Loucy (cell line): ENCODE measurements at regions not wholly inside any gene's neighbourhood (a gene's known extent, or its start where the extent isn't known, plus 50 kb on each side); places are given as distances from the start of the nearest gene placed in this dataset.

Source experiments
- H2AFZ ChIP-seq: fragments of 200-600 bp; sonication (generic); 2 replicates; pipeline ENCODE4 v1.6.0; 2016; ENCODE audit warnings: antibody characterized with exemption, mild to moderate bottlenecking, low read length, moderate library complexity
- H3F3A ChIP-seq: fragments of 200-600 bp; 2 replicates; pipeline ENCODE4 v1.6.0; 2016; ENCODE audit warnings: antibody characterized with exemption, low read depth, mild to moderate bottlenecking
- H3K27me3 ChIP-seq: fragments of 200-600 bp; sonication (generic); 2 replicates; pipeline ENCODE4 v1.6.1; 2014; ENCODE audit warnings: low read length, mild to moderate bottlenecking; ENCODE audit not compliant: insufficient read depth, poor library complexity, severe bottlenecking
- H3K36me3 ChIP-seq: fragments of 200-600 bp; sonication (generic); 2 replicates; pipeline ENCODE4 v1.6.1; 2016; ENCODE audit warnings: low read length; ENCODE audit not compliant: insufficient read depth
- H3K4me1 ChIP-seq: fragments of 200-600 bp; sonication (generic); 2 replicates; pipeline ENCODE4 v1.5.1; 2014; ENCODE audit warnings: low read length, mild to moderate bottlenecking; ENCODE audit not compliant: insufficient read depth, poor library complexity, severe bottlenecking
- H3K4me2 ChIP-seq: fragments of 200-600 bp; sonication (generic); 2 replicates; pipeline ENCODE4 v1.6.0; 2014; ENCODE audit warnings: antibody characterized with exemption, low read length, low read depth, mild to moderate bottlenecking; ENCODE audit not compliant: poor library complexity, severe bottlenecking
- H3K4me3 ChIP-seq: fragments of 200-600 bp; sonication (generic); 2 replicates; pipeline ENCODE4 v1.5.1; 2014; ENCODE audit warnings: low read length, mild to moderate bottlenecking, mixed read lengths; ENCODE audit not compliant: poor library complexity, severe bottlenecking
- H3K79me2 ChIP-seq: fragments of 200-600 bp; sonication (generic); 2 replicates; pipeline ENCODE4 v1.6.1; 2014; ENCODE audit warnings: low read length; ENCODE audit not compliant: insufficient read depth
- H3K9ac ChIP-seq: fragments of 200-600 bp; sonication (generic); 2 replicates; pipeline ENCODE4 v1.6.0; 2014; ENCODE audit warnings: mild to moderate bottlenecking, low read depth, low read length, moderate library complexity; ENCODE audit not compliant: poor library complexity, severe bottlenecking
- H3K9me2 ChIP-seq: fragments of 200-600 bp; sonication (generic); replicated peaks from 2 replicates; pipeline ENCODE4 v1.6.1; 2016; ENCODE audit warnings: low read depth, low read length, mixed read lengths
- H3K9me3 ChIP-seq: fragments of 200-600 bp; sonication (generic); 2 replicates; pipeline ENCODE4 v1.6.1; 2014; ENCODE audit warnings: mild to moderate bottlenecking, antibody characterized with exemption, low read length, low read depth; ENCODE audit not compliant: insufficient read depth
- H4K20me1 ChIP-seq: fragments of 200-600 bp; sonication (generic); 2 replicates; pipeline ENCODE4 v1.6.0; 2014; ENCODE audit warnings: antibody characterized with exemption, low read length, mild to moderate bottlenecking; ENCODE audit not compliant: insufficient read depth, poor library complexity, severe bottlenecking
- EZH2phosphoT487 ChIP-seq: fragments of 200-600 bp; IDR thresholded peaks from 2 replicates; pipeline ENCODE4 v1.6.1; 2018; ENCODE audit warnings: antibody characterized with exemption, mild to moderate bottlenecking, moderate library complexity, borderline replicate concordance
- TF ChIP-seq, protein P1 (sequence below): fragments of 200-600 bp; sonication (generic); conservative IDR thresholded peaks from 2 replicates; pipeline ENCODE4 v1.5.1; 2014; ENCODE audit warnings: mild to moderate bottlenecking, antibody characterized with exemption, low read length

DNA sequence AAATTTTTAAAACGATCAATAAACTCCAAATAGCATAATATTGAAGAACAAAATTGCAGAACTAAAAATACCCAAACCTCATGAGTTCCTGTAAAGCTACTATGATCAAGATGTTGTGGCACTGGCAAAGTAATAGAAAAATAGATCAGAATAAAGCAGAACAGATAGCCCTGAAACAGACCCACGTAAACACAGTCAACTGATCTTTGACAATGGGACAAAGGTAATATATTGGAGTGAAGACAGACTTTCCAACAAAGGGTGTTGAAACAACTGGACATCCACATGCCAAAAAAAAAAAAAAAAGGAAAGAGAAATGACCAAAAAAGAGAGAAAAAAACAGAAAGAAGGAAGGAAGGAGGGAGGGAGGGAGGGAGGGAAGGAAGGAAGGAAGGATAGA, 138.7 kb downstream of the IRS2 start:
- H3K9ac ChIP-seq = no peak overlapping the region
- no peaks in the 10 kb centered on the region for H3K36me3 ChIP-seq
- H4K20me1 ChIP-seq = no peaks in the 10 kb centered on the region
- no peak for TF ChIP-seq EZH2phosphoT487
- TF ChIP-seq, protein P1, sequence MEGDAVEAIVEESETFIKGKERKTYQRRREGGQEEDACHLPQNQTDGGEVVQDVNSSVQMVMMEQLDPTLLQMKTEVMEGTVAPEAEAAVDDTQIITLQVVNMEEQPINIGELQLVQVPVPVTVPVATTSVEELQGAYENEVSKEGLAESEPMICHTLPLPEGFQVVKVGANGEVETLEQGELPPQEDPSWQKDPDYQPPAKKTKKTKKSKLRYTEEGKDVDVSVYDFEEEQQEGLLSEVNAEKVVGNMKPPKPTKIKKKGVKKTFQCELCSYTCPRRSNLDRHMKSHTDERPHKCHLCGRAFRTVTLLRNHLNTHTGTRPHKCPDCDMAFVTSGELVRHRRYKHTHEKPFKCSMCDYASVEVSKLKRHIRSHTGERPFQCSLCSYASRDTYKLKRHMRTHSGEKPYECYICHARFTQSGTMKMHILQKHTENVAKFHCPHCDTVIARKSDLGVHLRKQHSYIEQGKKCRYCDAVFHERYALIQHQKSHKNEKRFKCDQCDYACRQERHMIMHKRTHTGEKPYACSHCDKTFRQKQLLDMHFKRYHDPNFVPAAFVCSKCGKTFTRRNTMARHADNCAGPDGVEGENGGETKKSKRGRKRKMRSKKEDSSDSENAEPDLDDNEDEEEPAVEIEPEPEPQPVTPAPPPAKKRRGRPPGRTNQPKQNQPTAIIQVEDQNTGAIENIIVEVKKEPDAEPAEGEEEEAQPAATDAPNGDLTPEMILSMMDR = no peak
- H3K79me2 ChIP-seq = no peaks in the 10 kb centered on the region
- H3F3A ChIP-seq = no peaks in the 10 kb centered on the region
- no peaks in the 10 kb centered on the region for H3K4me1 ChIP-seq
- H2AFZ ChIP-seq = no peak overlapping the region
- H3K4me2 ChIP-seq = no peak overlapping the region
- no peaks in the 10 kb centered on the region for H3K9me3 ChIP-seq
- H3K4me3 ChIP-seq = no peak overlapping the region
- no peaks in the 10 kb centered on the region for H3K27me3 ChIP-seq
- H3K9me2 ChIP-seq = no peaks in the 10 kb centered on the region

DNA sequence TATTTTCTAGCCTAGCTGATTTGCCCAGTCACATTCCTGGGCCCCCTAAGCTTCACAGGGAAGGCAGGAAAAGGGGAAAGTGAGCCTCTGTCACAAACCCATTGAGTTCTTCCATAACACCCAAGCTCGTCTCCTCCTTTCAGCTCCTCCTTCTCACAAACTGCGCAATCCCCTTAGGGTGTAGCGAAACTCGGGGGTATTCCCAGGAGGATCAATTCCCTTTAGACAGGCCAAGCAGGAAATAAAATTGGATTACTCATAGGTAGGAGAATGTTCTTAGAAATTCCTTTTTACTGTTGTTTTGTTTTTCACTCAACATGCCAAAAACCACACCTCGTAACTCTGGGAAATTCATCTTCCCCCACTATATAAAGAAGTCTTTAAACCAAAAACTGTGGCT, 139.3 kb downstream of the IRS2 start:
- H3K9ac ChIP-seq = no peak overlapping the region
- H3K36me3 ChIP-seq = no peaks in the 10 kb centered on the region
- H3K79me2 ChIP-seq = no peaks in the 10 kb centered on the region
- no peaks in the 10 kb centered on the region for H4K20me1 ChIP-seq
- no peaks in the 10 kb centered on the region for H3K27me3 ChIP-seq
- H3K9me2 ChIP-seq = no peaks in the 10 kb centered on the region
- H3K4me1 ChIP-seq = no peaks in the 10 kb centered on the region
- no peak overlapping the region for H3K4me3 ChIP-seq
- no peaks in the 10 kb centered on the region for H3F3A ChIP-seq
- no peaks in the 10 kb centered on the region for H3K9me3 ChIP-seq
- TF ChIP-seq, protein P1 = no peak
- no peak for TF ChIP-seq EZH2phosphoT487
- H3K4me2 ChIP-seq = no peak overlapping the region
- H2AFZ ChIP-seq = no peak overlapping the region

DNA sequence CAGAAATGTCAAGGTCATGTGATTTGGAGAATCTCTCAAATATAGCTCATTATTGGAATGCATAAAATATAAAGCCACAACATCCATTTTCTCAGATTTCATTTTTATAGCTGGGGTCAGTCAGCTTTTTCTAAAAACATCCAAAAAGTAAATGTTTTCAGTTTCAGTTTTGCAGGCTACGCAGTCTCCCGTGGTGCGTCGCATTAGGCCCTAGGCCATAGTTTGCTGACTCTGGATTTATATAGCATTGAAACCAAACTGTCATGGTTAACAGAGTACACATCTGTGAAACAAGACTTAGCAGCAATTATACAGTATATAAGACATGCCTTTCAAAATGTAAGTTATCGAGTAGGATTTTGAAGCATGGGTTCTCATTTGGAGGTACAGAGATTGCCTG, 140.0 kb downstream of the IRS2 start:
- no peaks in the 10 kb centered on the region for H3K9me2 ChIP-seq
- H3K27me3 ChIP-seq = no peaks in the 10 kb centered on the region
- peaks cover 2% of the 10 kb centered on the region; the same call in 1 of the 2 replicates for H3K9me3 ChIP-seq
- no peaks in the 10 kb centered on the region for H4K20me1 ChIP-seq
- no peak overlapping the region for H3K4me3 ChIP-seq
- no peaks in the 10 kb centered on the region for H3K36me3 ChIP-seq
- no peaks in the 10 kb centered on the region for H3F3A ChIP-seq
- no peak overlapping the region for H3K4me2 ChIP-seq
- no peaks in the 10 kb centered on the region for H3K4me1 ChIP-seq
- no peak for TF ChIP-seq EZH2phosphoT487
- TF ChIP-seq, protein P1 = no peak
- H3K9ac ChIP-seq = no peak overlapping the region
- H3K79me2 ChIP-seq = no peaks in the 10 kb centered on the region
- no peak overlapping the region for H2AFZ ChIP-seq
